B cell (primary cell): ENCODE measurements at regions not wholly inside any gene's neighbourhood (a gene's known extent, or its start where the extent isn't known, plus 50 kb on each side); places are given as distances from the start of the nearest gene placed in this dataset.

Experiments used
- ATAC-seq: fragments of 200-7000 bp; cut with Tn5 transposase; one replicate; pipeline ENCODE4 v1.10.0; 2021; ENCODE audit warnings: low read depth, mild to moderate bottlenecking, moderate number of reproducible peaks, moderate library complexity
- CTCF ChIA-PET: fragments of 350-600 bp; sonication (Branson Sonifier 250); formaldehyde crosslinking; loops from one replicate; lab custom pipeline; 2021; ENCODE audit warnings: antibody characterized with exemption, inconsistent platforms; lab: Charles Lee
- POLR2A ChIA-PET: fragments of 350-600 bp; sonication (Branson Sonifier 250); formaldehyde crosslinking; loops from one replicate; lab custom pipeline; 2021; ENCODE audit warnings: antibody characterized with exemption; lab: Charles Lee
- DNase-seq: peaks from one replicate; pipeline ENCODE4 v3.0.0; 2013
- H2AFZ ChIP-seq: 2 replicates; pipeline ENCODE4 v1.6.1; 2012; ENCODE audit warnings: mild to moderate bottlenecking, low read depth, low read length; ENCODE audit not compliant: insufficient read depth, poor library complexity, severe bottlenecking
- H3K27ac ChIP-seq, 2 donors: 1 replicate in 1 of 2; 2 replicates in 1 of 2; pipeline ENCODE4 v1.5.1; 2012 to 2013; ENCODE audit warnings: low read length in 2 of 2, mild to moderate bottlenecking in 2 of 2, moderate library complexity in 1 of 2
- H3K27me3 ChIP-seq, 4 experiments: fragments of 200-600 bp in 1 of 4; sonication (generic) in 1 of 4; replicated peaks in 1 of 4; 1 replicate in 2 of 4; 2 replicates in 2 of 4; pipeline versions ENCODE4 v1.6.1 to v1.7.0; 2013 to 2016; ENCODE audit warnings: low read length in 3 of 4, mild to moderate bottlenecking in 2 of 4, mixed read lengths in 1 of 4, moderate library complexity in 1 of 4; ENCODE audit not compliant: insufficient read depth in 4 of 4, control insufficient read depth in 3 of 4; ENCODE audit errors: control extremely low read depth in 1 of 4
- H3K36me3 ChIP-seq, 2 experiments: replicated peaks in 1 of 2; 1 replicate in 1 of 2; 2 replicates in 1 of 2; pipeline versions ENCODE4 v1.6.1 to v1.7.1; 2013; ENCODE audit warnings: low read length in 1 of 2; ENCODE audit not compliant: insufficient read depth in 2 of 2, control insufficient read depth in 1 of 2; ENCODE audit errors: control extremely low read depth in 1 of 2, extremely low read depth in 1 of 2
- H3K4me1 ChIP-seq, 2 donors: fragments of 200-600 bp in 1 of 2; sonication (generic) in 1 of 2; 1 replicate in 1 of 2; 2 replicates in 1 of 2; pipeline versions ENCODE4 v1.5.1 to v1.6.1; 2013 to 2017; ENCODE audit warnings: low read length in 2 of 2; ENCODE audit not compliant: control insufficient read depth in 2 of 2, insufficient read depth in 2 of 2
- H3K4me2 ChIP-seq: replicated peaks from 2 replicates; pipeline ENCODE3; 2012; ENCODE audit warnings: mild to moderate bottlenecking, low read depth, low read length; ENCODE audit not compliant: poor library complexity, severe bottlenecking
- H3K4me3 ChIP-seq, 5 experiments: fragments of 200-600 bp in 1 of 5; sonication (generic) in 1 of 5; 1 replicate in 3 of 5; 2 replicates in 2 of 5; pipeline versions ENCODE4 v1.5.1 to v1.7.0; 2011 to 2016; ENCODE audit warnings: low read length in 4 of 5, mild to moderate bottlenecking in 4 of 5, low read depth in 2 of 5, control low read depth in 1 of 5, moderate library complexity in 1 of 5; ENCODE audit not compliant: insufficient read depth in 1 of 5; ENCODE audit errors: control extremely low read depth in 1 of 5, extremely low read depth in 1 of 5
- H3K79me2 ChIP-seq: fragments of 200-600 bp; sonication (generic); one replicate; pipeline ENCODE4 v1.6.0; 2016; ENCODE audit warnings: low read length; ENCODE audit not compliant: control insufficient read depth, insufficient read depth
- H3K9ac ChIP-seq: fragments of 200-600 bp; sonication (generic); 2 replicates; pipeline ENCODE4 v1.6.1; 2017; ENCODE audit warnings: mild to moderate bottlenecking, low read length, moderate library complexity
- H3K9me3 ChIP-seq, 3 donors: one replicate each; pipeline versions ENCODE4 v1.6.1 to v1.7.1; 2013; ENCODE audit warnings: low read length in 2 of 3; ENCODE audit not compliant: control insufficient read depth in 2 of 3, insufficient read depth in 1 of 3; ENCODE audit errors: control extremely low read depth in 1 of 3
- H4K20me1 ChIP-seq: 2 replicates; pipeline ENCODE4 v1.6.0; 2012; ENCODE audit warnings: mild to moderate bottlenecking, low read length; ENCODE audit not compliant: insufficient read depth, control insufficient read depth, poor library complexity, severe bottlenecking
- H3K27ac Mint-ChIP-seq: one replicate; pipeline ENCODE4 v1.8.0; 2021; ENCODE audit warnings: mixed read lengths
- H3K27me3 Mint-ChIP-seq: one replicate; pipeline ENCODE4 v1.8.0; 2021; ENCODE audit warnings: mixed read lengths
- H3K4me1 Mint-ChIP-seq: one replicate; pipeline ENCODE4 v1.8.0; 2021; ENCODE audit warnings: mixed read lengths
- H3K4me3 Mint-ChIP-seq: one replicate; pipeline ENCODE4 v1.8.0; 2021; ENCODE audit warnings: mixed read lengths
- H3K9me3 Mint-ChIP-seq: one replicate; pipeline ENCODE4 v1.8.0; 2022; ENCODE audit warnings: mixed read lengths; ENCODE audit not compliant: insufficient read depth
- CTCF ChIP-seq: fragments of 200-600 bp; IDR thresholded peaks from one replicate; pipeline ENCODE4 v1.8.0; 2022; ENCODE audit warnings: antibody characterized with exemption, mild to moderate bottlenecking
- EZH2 ChIP-seq: IDR thresholded peaks from 2 replicates; pipeline ENCODE4 v1.6.1; 2012; ENCODE audit warnings: borderline replicate concordance, low read depth, mild to moderate bottlenecking, moderate library complexity, low read length; ENCODE audit not compliant: insufficient read depth, poor library complexity, severe bottlenecking
- WGBS: methylation state at CpG from one replicate; pipeline ENCODE4 v1.1.5; 2013; ENCODE audit warnings: missing lambda C conversion rate; ENCODE audit not compliant: insufficient coverage; 5-methylcytosine and 5-hydroxymethylcytosine counted together
- intact Hi-C: fragments of 100-400 bp; cut with micrococcal nuclease; formaldehyde crosslinking; loops from one replicate; pipeline ENCODE4 v1.10.0; 2022

GRCh38 chr3:152638707-152639450 is 196.1 kb upstream of the P2RY1 start:
- Histone ChIP-seq H4K20me1 (no peaks in the 10 kb centered on the region), H2AFZ (no peak overlapping the region), H3K4me2 (no peak overlapping the region), H3K79me2 (no peaks in the 10 kb centered on the region), H3K27ac (no peak overlapping the region), H3K9ac (no peak overlapping the region), H3K9me3 (no peaks in the 10 kb centered on the region), H3K4me1 (no peaks in the 10 kb centered on the region), H3K36me3 (no peaks in the 10 kb centered on the region), H3K4me3 (no peak overlapping the region), H3K27me3 (no peaks in the 10 kb centered on the region)
- H3K27me3 Mint-ChIP-seq, result peaks cover 38% of the 10 kb centered on the region
- DNase-seq, result no peak
- H3K4me3 Mint-ChIP-seq, result no peak overlapping the region
- WGBS, result 90% methylated on average over 8 of the region's 8 CpGs
- H3K4me1 Mint-ChIP-seq, result no peaks in the 10 kb centered on the region
- intact Hi-C loops, result no loop called here
- no peak for ATAC-seq
- TF ChIP-seq EZH2 (no peak), CTCF (no peak)
- POLR2A ChIA-PET, result no interaction called here
- no peak overlapping the region for H3K27ac Mint-ChIP-seq
- CTCF ChIA-PET, result no interaction called here
- H3K9me3 Mint-ChIP-seq, result no peaks in the 10 kb centered on the region

- Histone ChIP-seq H3K27ac (no peak overlapping the region), H3K27me3 (no peaks in the 10 kb centered on the region), H3K4me1 (no peaks in the 10 kb centered on the region), H3K36me3 (no peaks in the 10 kb centered on the region), H3K79me2 (no peaks in the 10 kb centered on the region), H2AFZ (no peak overlapping the region), H3K9me3 (peaks cover 0 to 2% (median 0%) of the 10 kb centered on the region in 3 donors), H4K20me1 (no peaks in the 10 kb centered on the region), H3K4me2 (no peak overlapping the region), H3K4me3 (no peak overlapping the region), H3K9ac (no peak overlapping the region)
- no peak overlapping the region for H3K27ac Mint-ChIP-seq
- WGBS, result no CpG with 5 or more reads among the region's 1 CpG
- ATAC-seq (no peak), DNase-seq (no peak)
- TF ChIP-seq CTCF (no peak), EZH2 (no peak)
- POLR2A ChIA-PET, result no interaction called here
- CTCF ChIA-PET, result no interaction called here
- H3K27me3 Mint-ChIP-seq, result peaks cover 31% of the 10 kb centered on the region
- H3K4me3 Mint-ChIP-seq, result no peak overlapping the region
- H3K4me1 Mint-ChIP-seq, result no peaks in the 10 kb centered on the region
- no peaks in the 10 kb centered on the region for H3K9me3 Mint-ChIP-seq
- intact Hi-C loops, result no loop called here
Observed at GRCh38 chr3:152641198-152641597, 193.7 kb upstream of the P2RY1 start.
